Neural cell (in vitro differentiated cells): ENCODE measurements at regions not wholly inside any gene's neighbourhood (a gene's known extent, or its start where the extent isn't known, plus 50 kb on each side); places are given as distances from the start of the nearest gene placed in this dataset.

Source experiments
- H2AFZ ChIP-seq: fragments of 200-600, 300-800 bp; sonication (generic), shearing (Covaris generic); 2 replicates; pipeline ENCODE4 v1.6.0; 2014; ENCODE audit warnings: low read depth, mild to moderate bottlenecking, antibody characterized with exemption, low read length, moderate library complexity
- H3F3A ChIP-seq: fragments of 200-600 bp; shearing (Covaris generic); 2 replicates; pipeline ENCODE4 v1.6.1; 2016; ENCODE audit warnings: mild to moderate bottlenecking, moderate library complexity, mixed read lengths, antibody characterized with exemption, low read length; ENCODE audit not compliant: insufficient read depth, poor library complexity, severe bottlenecking
- H3K27ac ChIP-seq: fragments of 200-600, 300-800 bp; sonication (generic), shearing (Covaris generic); 2 replicates; pipeline ENCODE4 v1.5.1; 2014; ENCODE audit warnings: mild to moderate bottlenecking, low read length, moderate library complexity
- H3K27me3 ChIP-seq: fragments of 300-800, 200-600 bp; sonication (generic), shearing (Covaris generic); 2 replicates; pipeline ENCODE4 v1.6.0; 2014; ENCODE audit warnings: mild to moderate bottlenecking, low read depth, low read length, moderate library complexity; ENCODE audit not compliant: insufficient read depth
- H3K36me3 ChIP-seq: fragments of 300-800, 200-600 bp; sonication (generic), shearing (Covaris generic); 2 replicates; pipeline ENCODE4 v1.5.1; 2014; ENCODE audit warnings: mild to moderate bottlenecking, antibody characterized with exemption, low read length, moderate library complexity; ENCODE audit not compliant: insufficient read depth
- H3K4me2 ChIP-seq: fragments of 300-800, 200-600 bp; sonication (generic), shearing (Covaris generic); 2 replicates; pipeline ENCODE4 v1.6.0; 2014; ENCODE audit warnings: mild to moderate bottlenecking, low read length
- H3K4me3 ChIP-seq: fragments of 300-800, 200-600 bp; sonication (generic), shearing (Covaris generic); 2 replicates; pipeline ENCODE4 v1.5.1; 2014; ENCODE audit warnings: mild to moderate bottlenecking, low read length, moderate library complexity
- H3K79me2 ChIP-seq: fragments of 200-600 bp; shearing (Covaris generic); replicated peaks from 2 replicates; pipeline ENCODE4 v1.6.0; 2014; ENCODE audit warnings: mild to moderate bottlenecking, low read length, moderate library complexity; ENCODE audit not compliant: insufficient read depth
- H3K9ac ChIP-seq: fragments of 300-800, 200-600 bp; sonication (generic), shearing (Covaris generic); 2 replicates; pipeline ENCODE4 v1.6.1; 2016; ENCODE audit warnings: mild to moderate bottlenecking, low read length, mixed read lengths
- H3K9me2 ChIP-seq: fragments of 200-600 bp; shearing (Covaris generic); 2 replicates; pipeline ENCODE4 v1.6.1; 2016; ENCODE audit warnings: mild to moderate bottlenecking, low read length, mixed read lengths; ENCODE audit not compliant: insufficient read depth
- H3K9me3 ChIP-seq: fragments of 200-600, 300-800 bp; sonication (generic), shearing (Covaris generic); 2 replicates; pipeline ENCODE4 v1.6.1; 2016; ENCODE audit warnings: mild to moderate bottlenecking, mixed run types, low read length, moderate library complexity, mixed read lengths
- H4K20me1 ChIP-seq: fragments of 200-600 bp; shearing (Covaris generic); 2 replicates; pipeline ENCODE4 v1.6.1; 2016; ENCODE audit warnings: mild to moderate bottlenecking, mixed run types; ENCODE audit not compliant: insufficient read depth
- CTCF ChIP-seq: fragments of 450-650 bp; IDR thresholded peaks from 2 replicates; pipeline ENCODE4 v1.5.1; 2014; ENCODE audit warnings: antibody characterized with exemption, mild to moderate bottlenecking, moderate library complexity; ENCODE audit not compliant: poor library complexity, severe bottlenecking
- EP300 ChIP-seq: fragments of 450-650 bp; conservative IDR thresholded peaks from 2 replicates; pipeline ENCODE4 v1.6.1; 2014; ENCODE audit warnings: antibody characterized with exemption, mild to moderate bottlenecking, moderate library complexity; ENCODE audit not compliant: poor library complexity, severe bottlenecking
- EZH2 ChIP-seq: fragments of 200-600, 300-800 bp; shearing (Covaris generic), sonication (generic); IDR thresholded peaks from 2 replicates; pipeline ENCODE4 v1.6.1; 2014; ENCODE audit warnings: antibody characterized with exemption, low read length, borderline replicate concordance, mild to moderate bottlenecking; ENCODE audit not compliant: insufficient read depth, poor library complexity, severe bottlenecking
- MXI1 ChIP-seq: fragments of 450-650 bp; conservative IDR thresholded peaks from 2 replicates; pipeline ENCODE4 v1.6.1; 2014; ENCODE audit warnings: antibody characterized with exemption, mild to moderate bottlenecking; ENCODE audit not compliant: poor library complexity, severe bottlenecking
- POLR2AphosphoS5 ChIP-seq: IDR thresholded peaks from 2 replicates; pipeline ENCODE4 v1.6.1; 2012
- RAD21 ChIP-seq: fragments of 450-650 bp; conservative IDR thresholded peaks from 2 replicates; pipeline ENCODE4 v1.6.1; 2014; ENCODE audit warnings: antibody characterized with exemption, mild to moderate bottlenecking, moderate library complexity
- REST ChIP-seq: IDR thresholded peaks from 2 replicates; pipeline ENCODE4 v1.6.1; 2012; ENCODE audit warnings: borderline replicate concordance
- SMC3 ChIP-seq: fragments of 450-650 bp; conservative IDR thresholded peaks from 2 replicates; pipeline ENCODE4 v1.6.1; 2014; ENCODE audit warnings: antibody characterized with exemption, mild to moderate bottlenecking, moderate library complexity; ENCODE audit not compliant: poor library complexity
- TAF1 ChIP-seq: IDR thresholded peaks from 2 replicates; pipeline ENCODE4 v1.6.1; 2012; ENCODE audit warnings: low read depth

GRCh38 chr5:155250596-155250995 lies 237.0 kb downstream of the KIF4B start:
- Histone ChIP-seq H3F3A (no peaks in the 10 kb centered on the region), H3K9me3 (no peaks in the 10 kb centered on the region), H3K9me2 (no peaks in the 10 kb centered on the region), H3K79me2 (no peaks in the 10 kb centered on the region), H2AFZ (no peak overlapping the region), H3K36me3 (no peaks in the 10 kb centered on the region), H3K9ac (no peak overlapping the region), H4K20me1 (no peaks in the 10 kb centered on the region), H3K4me3 (no peak overlapping the region), H3K4me2 (no peak overlapping the region), H3K27ac (no peak overlapping the region), H3K27me3 (no peaks in the 10 kb centered on the region)
- TF ChIP-seq MXI1 (no peak), EZH2 (no peak), RAD21 (no peak), POLR2AphosphoS5 (no peak), REST (no peak), CTCF (no peak), SMC3 (no peak), EP300 (no peak), TAF1 (no peak)

GRCh38 chr5:155252025-155252424 lies 238.5 kb downstream of the KIF4B start:
- no peaks in the 10 kb centered on the region for H3K79me2 ChIP-seq
- H4K20me1 ChIP-seq, result no peaks in the 10 kb centered on the region
- H3K27ac ChIP-seq, result no peak overlapping the region
- no peaks in the 10 kb centered on the region for H3K9me3 ChIP-seq
- no peak overlapping the region for H3K4me3 ChIP-seq
- no peak overlapping the region for H3K4me2 ChIP-seq
- no peaks in the 10 kb centered on the region for H3F3A ChIP-seq
- H3K27me3 ChIP-seq, result no peaks in the 10 kb centered on the region
- H3K9me2 ChIP-seq, result no peaks in the 10 kb centered on the region
- no peak overlapping the region for H3K9ac ChIP-seq
- TF ChIP-seq REST, result no peak
- no peak for TF ChIP-seq MXI1
- TF ChIP-seq TAF1, result no peak
- no peak for TF ChIP-seq EP300
- no peak for TF ChIP-seq EZH2
- no peak for TF ChIP-seq SMC3
- H2AFZ ChIP-seq, result no peak overlapping the region
- no peaks in the 10 kb centered on the region for H3K36me3 ChIP-seq
